ENCODE measurements at regions not wholly inside any gene's neighbourhood (a gene's known extent, or its start where the extent isn't known, plus 50 kb on each side); places are given as distances from the start of the nearest gene placed in this dataset.

DNA sequence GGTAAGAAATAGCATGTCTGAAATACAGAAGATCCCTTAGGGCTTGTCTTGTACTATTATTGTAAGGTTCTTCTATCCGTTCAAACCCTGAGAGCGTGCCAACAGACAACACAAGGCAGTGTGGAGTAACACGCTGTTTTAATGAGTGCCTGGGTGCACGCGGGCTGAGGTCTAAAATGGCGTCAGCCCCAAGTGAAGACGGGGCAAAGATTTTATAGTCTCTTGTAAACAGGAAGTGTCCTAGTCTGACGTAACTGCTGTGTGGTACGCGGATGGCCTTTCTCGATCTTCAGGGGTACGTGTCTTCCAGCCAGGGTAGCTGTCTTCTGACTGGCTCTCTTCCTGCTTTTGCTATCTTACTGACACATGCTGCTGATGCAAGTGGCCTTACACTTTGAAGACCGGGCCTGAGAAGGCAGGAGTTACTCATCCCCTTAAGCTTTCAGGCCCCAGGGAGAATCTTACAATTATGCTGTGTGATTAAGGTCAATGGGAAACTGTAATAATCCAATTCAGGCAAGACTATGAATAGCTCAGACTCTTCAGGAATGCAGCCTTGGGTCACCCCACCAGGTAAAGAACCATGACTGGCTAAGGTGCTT, 1812.0 kb upstream of the CDH9 start:
- TF ChIP-seq, protein P1, sequence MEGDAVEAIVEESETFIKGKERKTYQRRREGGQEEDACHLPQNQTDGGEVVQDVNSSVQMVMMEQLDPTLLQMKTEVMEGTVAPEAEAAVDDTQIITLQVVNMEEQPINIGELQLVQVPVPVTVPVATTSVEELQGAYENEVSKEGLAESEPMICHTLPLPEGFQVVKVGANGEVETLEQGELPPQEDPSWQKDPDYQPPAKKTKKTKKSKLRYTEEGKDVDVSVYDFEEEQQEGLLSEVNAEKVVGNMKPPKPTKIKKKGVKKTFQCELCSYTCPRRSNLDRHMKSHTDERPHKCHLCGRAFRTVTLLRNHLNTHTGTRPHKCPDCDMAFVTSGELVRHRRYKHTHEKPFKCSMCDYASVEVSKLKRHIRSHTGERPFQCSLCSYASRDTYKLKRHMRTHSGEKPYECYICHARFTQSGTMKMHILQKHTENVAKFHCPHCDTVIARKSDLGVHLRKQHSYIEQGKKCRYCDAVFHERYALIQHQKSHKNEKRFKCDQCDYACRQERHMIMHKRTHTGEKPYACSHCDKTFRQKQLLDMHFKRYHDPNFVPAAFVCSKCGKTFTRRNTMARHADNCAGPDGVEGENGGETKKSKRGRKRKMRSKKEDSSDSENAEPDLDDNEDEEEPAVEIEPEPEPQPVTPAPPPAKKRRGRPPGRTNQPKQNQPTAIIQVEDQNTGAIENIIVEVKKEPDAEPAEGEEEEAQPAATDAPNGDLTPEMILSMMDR (conservative IDR thresholded peaks at IDR 0.05): no peak
- H3K27ac ChIP-seq: no peak overlapping the region

DNA sequence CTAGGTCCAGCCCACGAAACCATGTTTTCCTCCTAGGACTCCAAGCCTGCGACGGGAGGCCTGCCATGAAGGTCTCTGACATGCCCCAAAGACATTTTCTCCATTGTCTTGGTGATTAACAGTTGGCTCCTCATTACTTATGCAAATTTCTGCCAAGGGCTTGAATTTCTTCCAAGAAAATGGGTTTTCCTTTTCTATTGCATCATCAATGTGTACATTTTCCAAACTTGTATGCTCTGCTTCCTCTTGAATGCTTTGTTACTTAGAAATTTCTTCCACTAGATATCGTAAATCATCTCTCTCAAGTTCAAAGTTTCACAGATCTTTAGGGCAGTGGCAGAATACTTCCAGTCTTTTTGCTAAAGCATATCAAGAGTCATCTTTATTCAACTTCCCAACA, 1792.7 kb upstream of the CDH9 start:
- H3K27ac ChIP-seq: peak overlapping the region; percentile 85
- TF ChIP-seq, protein P1 (conservative IDR thresholded peaks at IDR 0.05): no peak

DNA sequence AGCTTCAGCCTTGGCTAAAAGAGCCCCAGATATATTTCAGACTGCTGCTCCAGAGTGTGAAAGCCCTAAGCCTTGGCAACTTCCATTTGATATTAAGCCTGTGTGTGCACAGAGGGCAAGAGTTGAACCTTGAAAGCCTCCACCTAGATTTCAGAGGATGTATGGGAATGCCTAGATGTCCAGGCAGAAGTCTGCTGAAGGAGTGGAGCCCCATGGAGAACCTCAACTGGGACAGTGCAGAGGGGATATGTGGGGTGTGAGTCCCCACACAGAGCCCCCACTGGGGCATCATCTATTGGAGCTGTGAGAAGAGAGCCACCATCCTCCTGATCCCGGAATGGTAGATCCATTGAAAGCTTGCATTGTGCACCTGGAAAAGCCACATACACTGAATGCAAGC, 1784.8 kb upstream of the CDH9 start:
- TF ChIP-seq, protein P1 (conservative IDR thresholded peaks at IDR 0.05): no peak
- no peak overlapping the region for H3K27ac ChIP-seq

DNA sequence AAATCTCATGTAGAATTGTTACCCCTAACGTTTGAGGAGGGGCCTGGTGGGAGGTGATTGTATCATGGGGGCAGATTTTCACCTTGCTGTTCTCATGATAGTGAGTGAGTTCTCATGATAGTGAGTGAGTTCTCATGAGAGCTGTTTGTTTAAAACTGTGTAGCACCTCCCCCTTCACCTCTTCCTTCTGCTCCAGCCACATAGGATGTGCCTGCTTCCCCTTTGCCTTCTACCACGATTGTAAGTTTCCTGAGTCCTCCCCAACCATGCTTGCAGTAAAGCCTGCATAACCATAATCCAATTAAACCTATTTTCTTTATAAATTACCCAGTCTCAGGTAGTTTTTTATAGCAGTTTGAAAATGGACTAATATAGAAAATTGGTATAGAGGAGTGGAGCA, 1783.7 kb upstream of the CDH9 start:
- TF ChIP-seq, protein P1 (conservative IDR thresholded peaks at IDR 0.05): no peak
- no peak overlapping the region for H3K27ac ChIP-seq

DNA sequence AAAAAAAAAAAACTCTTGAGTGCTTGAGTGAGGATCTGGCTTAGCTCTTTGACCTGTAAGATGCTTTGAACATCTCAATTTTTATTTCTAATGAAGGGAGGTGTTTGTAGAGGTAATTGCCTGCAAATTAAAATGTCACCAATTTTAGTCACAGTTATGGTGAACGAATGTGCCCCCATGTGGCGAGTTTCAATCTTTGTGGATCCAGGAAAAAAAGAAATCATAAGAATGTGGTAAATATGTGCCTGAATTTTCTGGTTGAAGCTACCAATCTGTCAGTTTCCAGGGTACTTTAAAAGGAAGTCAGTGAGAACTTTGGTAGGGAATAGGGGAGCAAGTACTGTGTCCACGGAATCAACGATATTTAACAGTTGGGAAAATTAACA, 1772.4 kb upstream of the CDH9 start:
- no peak overlapping the region for H3K27ac ChIP-seq
- TF ChIP-seq, protein P1 (conservative IDR thresholded peaks at IDR 0.05): peak; percentile 23; the same call in 1 of the 2 replicates

DNA sequence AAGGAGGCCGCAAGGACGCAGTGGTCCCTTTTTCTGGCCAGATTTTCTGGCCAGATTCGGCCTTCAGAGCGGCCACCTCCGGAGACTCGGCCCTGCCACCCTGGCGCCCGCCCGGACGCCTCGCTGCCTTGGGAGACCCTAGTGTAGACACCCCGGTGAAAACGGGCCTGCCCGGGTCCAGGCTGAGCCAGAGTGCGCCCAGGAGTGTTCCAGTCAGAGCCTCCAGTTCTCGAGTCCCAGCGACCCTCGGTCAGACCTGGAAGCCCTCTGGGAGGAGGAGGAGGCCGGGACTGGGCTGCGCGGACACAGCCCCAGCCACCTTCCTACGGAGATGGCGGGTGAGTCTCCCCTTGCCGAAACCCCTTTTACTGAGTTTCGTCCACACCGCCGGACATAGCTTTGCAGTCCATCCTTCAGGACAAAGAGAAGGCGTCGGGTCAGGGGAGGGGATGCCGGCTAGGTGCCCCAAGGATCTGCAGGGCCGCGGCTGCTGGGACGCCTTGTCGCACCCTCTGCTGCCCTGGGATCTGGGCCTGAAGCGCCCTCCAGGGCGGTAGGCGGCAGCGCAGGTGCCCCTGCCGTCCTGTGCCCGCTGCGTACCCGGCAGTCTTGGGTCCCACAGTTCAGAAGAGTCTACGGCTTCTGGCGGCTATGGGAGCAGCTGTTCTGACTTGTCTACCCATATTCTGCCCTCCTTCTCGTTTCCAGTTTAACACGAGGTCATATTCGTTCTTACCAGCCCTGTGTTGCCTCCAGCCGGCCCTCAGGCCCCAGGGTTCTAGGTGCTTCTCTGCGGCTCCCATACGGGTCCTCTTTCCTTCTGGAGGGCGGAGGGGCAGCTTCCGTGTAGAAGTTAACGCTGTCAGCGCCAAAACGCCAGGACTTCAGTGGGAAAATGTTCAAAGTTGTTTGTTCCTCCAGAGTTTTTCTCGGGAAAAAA, 1771.7 kb upstream of the CDH9 start:
- H3K27ac ChIP-seq: no peak overlapping the region
- TF ChIP-seq, protein P1 (conservative IDR thresholded peaks at IDR 0.05): no peak

DNA sequence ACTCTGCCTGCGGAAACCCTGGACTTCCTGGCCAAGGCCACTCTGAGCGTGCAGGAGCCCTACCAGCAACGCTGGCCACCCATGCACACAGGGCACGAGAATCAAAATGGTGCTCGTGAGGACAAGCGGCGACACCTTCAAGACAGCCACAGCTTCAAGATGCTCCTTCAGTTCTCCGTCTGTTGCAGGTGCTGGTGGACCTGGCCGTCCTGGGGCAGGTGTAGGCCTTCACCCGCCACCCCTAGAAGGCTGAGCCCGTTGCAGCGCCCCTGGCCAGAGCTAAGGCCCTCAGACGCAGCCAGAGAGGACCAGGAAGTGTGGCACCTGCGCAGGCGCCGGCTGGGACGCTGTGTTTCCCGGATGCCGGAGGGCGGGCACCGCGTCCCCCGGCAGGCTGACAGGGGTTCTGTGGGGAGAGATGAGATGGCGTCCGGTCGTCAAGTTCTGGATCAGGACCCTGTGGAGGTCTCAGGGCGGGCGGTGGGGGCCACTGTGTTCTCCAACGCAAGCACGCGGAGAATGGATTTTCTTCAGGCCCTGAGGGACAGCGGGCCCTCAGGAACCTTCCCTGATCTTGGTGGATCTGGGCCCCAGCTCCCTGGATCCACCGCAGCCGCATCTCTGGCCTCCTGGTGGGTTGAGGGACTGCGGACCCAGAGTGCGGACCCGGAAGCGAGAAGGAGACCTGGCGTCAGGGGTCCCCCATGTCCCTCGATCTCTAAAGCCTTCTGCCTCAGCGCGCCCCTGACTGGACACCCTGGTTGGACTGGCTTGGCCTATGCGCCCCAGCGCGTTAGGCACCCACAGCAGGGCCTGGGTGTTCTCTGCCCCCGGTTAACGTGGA, 1770.8 kb upstream of the CDH9 start:
- TF ChIP-seq, protein P1 (conservative IDR thresholded peaks at IDR 0.05): no peak
- no peak overlapping the region for H3K27ac ChIP-seq

All from VCaP (cell line).